NCI-H510A (cell line): ENCODE measurements at regions not wholly inside any gene's neighbourhood (a gene's known extent, or its start where the extent isn't known, plus 50 kb on each side); places are given as distances from the start of the nearest gene placed in this dataset.

Experiments
- DNase-seq: peaks from one replicate; lab custom pipeline; 2025; lab: John Stamatoyannopoulos, UW

GRCh38 chr18:67290421-67290820 lies 226.1 kb downstream of the DSEL start:
- no peak for DNase-seq

GRCh38 chr18:67285583-67285982 lies 230.9 kb downstream of the DSEL start:
- DNase-seq = no peak

GRCh38 chr18:67282796-67283195 lies 233.7 kb downstream of the DSEL start:
- no peak for DNase-seq

GRCh38 chr18:67281746-67282145 lies 234.8 kb downstream of the DSEL start:
- no peak for DNase-seq

GRCh38 chr18:67280486-67281242 lies 235.9 kb downstream of the DSEL start:
- no peak for DNase-seq

- no peak for DNase-seq
These were observed 236.5 kb downstream of the DSEL start for GRCh38 chr18:67279988-67280387.

GRCh38 chr18:67278984-67279383 lies 237.5 kb downstream of the DSEL start:
- DNase-seq = no peak

GRCh38 chr18:67276638-67277037 lies 239.9 kb downstream of the DSEL start:
- DNase-seq = no peak

GRCh38 chr18:67273288-67273687 lies 243.2 kb downstream of the DSEL start:
- no peak for DNase-seq

- no peak for DNase-seq
These were observed 247.3 kb downstream of the DSEL start for GRCh38 chr18:67269206-67269605.

- no peak for DNase-seq
These were observed 248.0 kb downstream of the DSEL start for GRCh38 chr18:67268530-67268929.

GRCh38 chr18:67266246-67267237 lies 250.0 kb downstream of the DSEL start:
- no peak for DNase-seq

- DNase-seq = no peak
These were observed 250.9 kb downstream of the DSEL start for GRCh38 chr18:67265464-67266245.

GRCh38 chr18:67261931-67262552 lies 254.5 kb downstream of the DSEL start:
- DNase-seq = no peak

- DNase-seq = no peak
These were observed 255.7 kb downstream of the DSEL start for GRCh38 chr18:67260841-67261240.

GRCh38 chr18:67250776-67251424 lies 265.6 kb downstream of the DSEL start:
- DNase-seq = no peak

GRCh38 chr18:67243799-67244587 lies 272.5 kb downstream of the DSEL start:
- no peak for DNase-seq

GRCh38 chr18:67242001-67242400 lies 274.5 kb downstream of the DSEL start:
- DNase-seq = no peak

GRCh38 chr18:67241299-67241698 lies 275.2 kb downstream of the DSEL start:
- no peak for DNase-seq

GRCh38 chr18:67239826-67240225 lies 276.7 kb downstream of the DSEL start:
- DNase-seq = no peak
